ENCODE measurements at regions not wholly inside any gene's neighbourhood (a gene's known extent, or its start where the extent isn't known, plus 50 kb on each side); places are given as distances from the start of the nearest gene placed in this dataset.

GRCh38 chr3:182617500-182617899, 175.8 kb upstream of the ATP11B start:
- H3K36me3 ChIP-seq (ENCODE audit: control insufficient read depth in 2 of 2, extremely low read depth in 1 of 2, insufficient read depth in 2 of 2, low read length in 2 of 2), result no peaks in the 10 kb centered on the region
- no peaks in the 10 kb centered on the region for H3K9me1 ChIP-seq (replicated peaks; ENCODE audit: control insufficient read depth, extremely low read depth, insufficient read depth, low read length)
- TF ChIP-seq MAX (IDR thresholded peaks at IDR 0.05; ENCODE audit: insufficient read depth, insufficient read length) (no peak), JUN (IDR thresholded peaks at IDR 0.05; ENCODE audit: borderline replicate concordance, insufficient read depth, insufficient read length, low read depth) (no peak)
- peaks cover 0 to 4% of the 10 kb centered on the region in 2 experiments for H3K27me3 ChIP-seq (ENCODE audit: control insufficient read depth in 2 of 2, insufficient read depth in 2 of 2, low read length in 2 of 2)
- H3K79me2 ChIP-seq (ENCODE audit: control insufficient read depth, insufficient read depth, low read length), result no peaks in the 10 kb centered on the region
- POLR2A ChIA-PET, result no interaction called here
- CTCF ChIA-PET, result interaction anchor here (0.8 to 1.1 kb wide), 2 partner anchors 11 to 358 kb away, joined by 4 to 6 read pairs; no protein-coding TSS in a partner anchor
- intact Hi-C loops (cut with micrococcal nuclease) (no loop called here), dilution Hi-C loops (cut with MboI; ENCODE audit: extremely low pct_ligation_motif_present, low sequenced_read_pairs) (no loop called here)
- H3K4me3 ChIP-seq (replicated peaks in 1 of 3; ENCODE audit: insufficient read depth in 1 of 3, low read depth in 1 of 3, low read length in 3 of 3), result no peak overlapping the region
- H3K4me2 ChIP-seq (ENCODE audit: insufficient read depth, low read length), result no peak overlapping the region
- BruUV-seq (replicated peaks), result no TSS peak
- no peak overlapping the region for H3K27ac ChIP-seq (ENCODE audit: insufficient read depth, low read depth, low read length)
- DNase-seq (ENCODE audit: low read depth, low spot score), result no peak
- no peak for FAIRE-seq
- no peaks in the 10 kb centered on the region for H4K20me1 ChIP-seq (replicated peaks; ENCODE audit: control insufficient read depth, extremely low read depth, insufficient read depth, low read length)
- H3K9ac ChIP-seq (replicated peaks; ENCODE audit: extremely low read depth, insufficient read depth, low read length), result no peak overlapping the region
- H2AFZ ChIP-seq (ENCODE audit: low read depth, low read length), result no peak overlapping the region
- H3K9me3 ChIP-seq (replicated peaks; ENCODE audit: control insufficient read depth, insufficient read depth, low read length), result no peaks in the 10 kb centered on the region
- no peaks in the 10 kb centered on the region for H3K4me1 ChIP-seq (ENCODE audit: control insufficient read depth, extremely low read depth, insufficient read depth, low read length)

GRCh38 chr3:182618085-182618732, 175.1 kb upstream of the ATP11B start:
- intact Hi-C loops (cut with micrococcal nuclease), result loop anchor here (1.0 kb wide), 1 partner anchor 909 kb away; no protein-coding TSS in a partner anchor
- peak; percentile 18 for DNase-seq (ENCODE audit: low read depth, low spot score)

More at GRCh38 chr3:182618085-182618732, 175.1 kb upstream of the ATP11B start:
- TF ChIP-seq MYC (IDR thresholded peaks at IDR 0.05; ENCODE audit: low read depth, low read length), result no peak
- TF ChIP-seq CTCF (IDR thresholded peaks at IDR 0.05; ENCODE audit: extremely low read depth in 1 of 2, insufficient read depth in 1 of 2, low read depth in 1 of 2, low read length in 2 of 2), result peak in 1 of 2 donors; percentile 2
- no peak for TF ChIP-seq POLR2AphosphoS5 (IDR thresholded peaks at IDR 0.05; ENCODE audit: insufficient read depth, low read depth, low read length)
- TF ChIP-seq FOS (IDR thresholded peaks at IDR 0.05; ENCODE audit: borderline replicate concordance, insufficient read depth, low read length), result no peak
- Histone ChIP-seq H3K9me1 (replicated peaks; ENCODE audit: control insufficient read depth, extremely low read depth, insufficient read depth, low read length) (no peaks in the 10 kb centered on the region), H4K20me1 (replicated peaks; ENCODE audit: control insufficient read depth, extremely low read depth, insufficient read depth, low read length) (no peaks in the 10 kb centered on the region), H3K36me3 (ENCODE audit: control insufficient read depth in 2 of 2, extremely low read depth in 1 of 2, insufficient read depth in 2 of 2, low read length in 2 of 2) (no peaks in the 10 kb centered on the region), H3K4me1 (ENCODE audit: control insufficient read depth, extremely low read depth, insufficient read depth, low read length) (no peaks in the 10 kb centered on the region), H3K27me3 (ENCODE audit: control insufficient read depth in 2 of 2, insufficient read depth in 2 of 2, low read length in 2 of 2) (peaks cover 0 to 4% of the 10 kb centered on the region in 2 experiments), H3K79me2 (ENCODE audit: control insufficient read depth, insufficient read depth, low read length) (no peaks in the 10 kb centered on the region), H2AFZ (ENCODE audit: low read depth, low read length) (no peak overlapping the region), H3K4me3 (replicated peaks in 1 of 3; ENCODE audit: insufficient read depth in 1 of 3, low read depth in 1 of 3, low read length in 3 of 3) (no peak overlapping the region), H3K27ac (ENCODE audit: insufficient read depth, low read depth, low read length) (no peak overlapping the region), H3K9me3 (replicated peaks; ENCODE audit: control insufficient read depth, insufficient read depth, low read length) (no peaks in the 10 kb centered on the region), H3K4me2 (ENCODE audit: insufficient read depth, low read length) (no peak overlapping the region), H3K9ac (replicated peaks; ENCODE audit: extremely low read depth, insufficient read depth, low read length) (no peak overlapping the region)
- dilution Hi-C loops (cut with MboI; ENCODE audit: extremely low pct_ligation_motif_present, low sequenced_read_pairs), result no loop called here
- CTCF ChIA-PET, result interaction anchor here (0.6 to 1.3 kb wide), 5 partner anchors 9 to 1408 kb away, joined by 3 to 6 read pairs (median 4); no protein-coding TSS in a partner anchor
- FAIRE-seq, result no peak
- no TSS peak for BruUV-seq (replicated peaks)
- POLR2A ChIA-PET, result no interaction called here
